HG03108 (cell line): ENCODE measurements at regions not wholly inside any gene's neighbourhood (a gene's known extent, or its start where the extent isn't known, plus 50 kb on each side); places are given as distances from the start of the nearest gene placed in this dataset.
A peak's percentile ranks its signal among the peaks of the same experiment; 100 is the strongest.
"Not testable (repeated sequence)": the region's sequence is repeated elsewhere in the genome, so short reads cannot be mapped to it uniquely, and the experiment has no call there.

ENCODE experiments used
- ATAC-seq: cut with Tn5 transposase; IDR thresholded peaks from one replicate; pipeline ENCODE4 v1.9.1; 2021; ENCODE audit warnings: moderate library complexity; ENCODE audit not compliant: unreplicated experiment

- no peak for ATAC-seq
Measured at GRCh38 chr1:173300061-173301044, 93.2 kb upstream of the TNFSF4 start.

GRCh38 chr1:173301507-173301906 lies 94.4 kb upstream of the TNFSF4 start:
- ATAC-seq: no peak

DNA sequence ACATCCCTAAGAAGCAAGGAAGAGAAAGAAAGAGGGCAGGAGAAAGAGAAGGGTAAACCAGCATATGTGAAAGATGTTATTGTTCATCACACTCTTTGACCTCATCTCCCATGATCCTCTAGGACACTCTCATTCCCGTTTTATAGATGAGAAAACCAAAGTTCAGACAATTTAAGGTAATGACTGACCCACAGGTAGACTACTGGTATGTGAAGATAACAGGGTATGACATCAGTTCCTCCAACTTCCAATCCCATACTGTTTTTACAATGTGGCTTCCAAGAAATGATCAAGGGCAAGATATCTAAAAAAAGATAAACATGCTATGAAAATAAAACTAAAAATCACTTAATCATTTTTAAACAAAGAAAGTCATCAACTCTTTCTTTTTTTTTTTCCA lies 95.2 kb upstream of the TNFSF4 start:
- no peak for ATAC-seq

DNA sequence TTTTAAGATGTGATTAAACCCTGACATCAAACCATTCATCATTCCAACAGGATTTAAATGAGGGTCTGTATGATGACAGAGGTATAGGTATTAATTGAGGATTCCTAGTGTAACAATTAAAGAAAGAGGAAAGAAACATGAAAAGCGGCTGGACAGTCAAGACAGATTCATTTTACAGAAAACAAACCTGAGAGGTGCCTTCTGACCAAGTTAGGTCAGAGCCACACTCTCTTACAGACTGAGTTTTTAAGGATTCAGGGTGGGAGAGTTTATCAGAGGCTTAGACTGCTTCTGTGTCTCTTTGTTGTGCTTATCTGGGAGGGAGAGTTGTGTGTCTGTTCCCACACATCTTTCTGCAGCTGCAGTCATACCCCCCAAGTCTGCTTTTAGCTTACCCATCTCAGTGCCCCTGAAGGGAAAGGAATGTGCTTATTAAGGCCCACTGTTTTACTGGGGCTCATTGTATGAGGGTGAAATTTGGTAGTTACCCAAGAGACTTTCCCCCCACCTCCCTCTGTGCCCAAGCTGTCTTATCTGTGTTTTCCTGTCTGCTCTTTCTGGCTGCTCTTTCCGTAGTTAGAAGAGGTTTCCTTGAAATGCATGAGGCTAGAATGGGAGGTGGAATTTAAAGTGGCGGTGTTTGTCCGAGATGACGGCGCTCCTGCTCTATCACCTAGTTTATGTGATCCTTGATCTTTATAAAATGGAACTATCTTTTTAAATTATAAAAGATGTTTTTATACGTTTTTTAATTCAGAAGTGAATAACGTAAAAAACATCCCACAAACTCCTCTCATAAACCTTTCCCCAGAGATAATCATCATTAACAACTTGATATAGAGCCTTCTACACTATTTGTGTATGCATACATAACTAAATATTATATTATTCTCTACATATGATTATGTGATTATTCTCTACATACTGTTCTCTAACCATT lies 96.0 kb upstream of the TNFSF4 start:
- ATAC-seq: no peak

GRCh38 chr1:173303984-173304383 lies 96.9 kb upstream of the TNFSF4 start:
- no peak for ATAC-seq

GRCh38 chr1:173304529-173305227 lies 97.5 kb upstream of the TNFSF4 start:
- no peak for ATAC-seq

DNA sequence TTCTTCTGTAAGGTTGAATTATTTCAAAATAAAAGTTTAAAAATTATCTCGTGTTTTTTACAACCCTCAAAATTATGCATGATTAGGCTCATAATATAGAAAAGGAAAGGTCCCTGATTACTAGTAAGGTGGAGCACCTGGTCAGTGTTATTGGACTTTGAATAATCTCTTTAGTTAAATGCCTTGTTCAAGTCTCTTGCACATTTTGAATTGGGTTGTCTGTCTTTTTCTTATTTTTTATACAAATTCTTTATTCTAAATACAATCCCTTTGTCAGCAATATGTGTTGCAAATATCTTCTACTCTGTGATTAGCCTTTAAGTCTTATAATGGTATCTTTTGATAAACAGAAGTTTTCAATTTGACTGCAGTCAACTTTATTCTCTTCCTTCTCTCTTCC lies 100.7 kb upstream of the TNFSF4 start:
- ATAC-seq: no peak

DNA sequence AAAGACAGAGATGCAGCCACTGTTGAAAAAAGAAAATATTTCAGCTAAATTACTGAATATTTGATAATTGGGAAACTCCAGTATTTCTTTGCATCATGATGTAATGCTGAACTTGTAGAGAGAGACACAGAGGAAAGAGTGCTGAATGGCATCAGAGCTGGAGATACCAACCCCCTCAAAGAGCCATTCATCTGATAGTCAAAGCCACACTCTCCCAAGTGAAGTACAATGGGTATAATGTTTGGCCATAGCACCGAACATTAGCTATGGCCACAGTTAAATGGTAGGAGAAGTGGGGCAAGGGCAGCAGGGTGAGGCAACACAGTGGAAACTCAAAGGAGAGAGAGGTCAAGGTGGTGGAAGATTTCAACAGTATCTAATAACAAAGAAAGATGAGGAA lies 107.5 kb upstream of the TNFSF4 start:
- no peak for ATAC-seq

GRCh38 chr1:173315296-173315695 lies 108.2 kb upstream of the TNFSF4 start:
- ATAC-seq: no peak

- ATAC-seq: no peak
Measured at GRCh38 chr1:173318788-173319187, 111.7 kb upstream of the TNFSF4 start.

GRCh38 chr1:173324352-173324751 lies 117.2 kb upstream of the TNFSF4 start:
- ATAC-seq: not testable (repeated sequence)

GRCh38 chr1:173327987-173328386 lies 120.9 kb upstream of the TNFSF4 start:
- ATAC-seq: not testable (repeated sequence)

DNA sequence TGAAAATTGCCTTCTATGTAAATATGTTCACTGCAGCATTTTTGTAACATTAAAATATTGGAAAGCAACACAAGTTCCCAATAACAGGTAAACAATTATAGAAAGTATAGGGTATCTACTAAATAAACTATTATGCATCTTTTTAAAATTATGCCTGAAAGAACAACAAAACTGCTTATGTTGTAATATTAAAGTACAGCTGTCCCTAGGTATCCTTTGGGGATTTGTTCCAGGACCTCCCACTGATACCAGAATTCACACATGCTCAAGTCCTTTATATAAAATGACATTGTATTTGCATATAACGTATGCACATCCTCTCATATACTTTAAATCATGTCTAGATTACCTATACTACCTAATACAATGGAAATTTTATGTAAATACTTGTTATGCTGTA lies 121.8 kb upstream of the TNFSF4 start:
- no peak for ATAC-seq

GRCh38 chr1:173329726-173330125 lies 122.6 kb upstream of the TNFSF4 start:
- no peak for ATAC-seq

DNA sequence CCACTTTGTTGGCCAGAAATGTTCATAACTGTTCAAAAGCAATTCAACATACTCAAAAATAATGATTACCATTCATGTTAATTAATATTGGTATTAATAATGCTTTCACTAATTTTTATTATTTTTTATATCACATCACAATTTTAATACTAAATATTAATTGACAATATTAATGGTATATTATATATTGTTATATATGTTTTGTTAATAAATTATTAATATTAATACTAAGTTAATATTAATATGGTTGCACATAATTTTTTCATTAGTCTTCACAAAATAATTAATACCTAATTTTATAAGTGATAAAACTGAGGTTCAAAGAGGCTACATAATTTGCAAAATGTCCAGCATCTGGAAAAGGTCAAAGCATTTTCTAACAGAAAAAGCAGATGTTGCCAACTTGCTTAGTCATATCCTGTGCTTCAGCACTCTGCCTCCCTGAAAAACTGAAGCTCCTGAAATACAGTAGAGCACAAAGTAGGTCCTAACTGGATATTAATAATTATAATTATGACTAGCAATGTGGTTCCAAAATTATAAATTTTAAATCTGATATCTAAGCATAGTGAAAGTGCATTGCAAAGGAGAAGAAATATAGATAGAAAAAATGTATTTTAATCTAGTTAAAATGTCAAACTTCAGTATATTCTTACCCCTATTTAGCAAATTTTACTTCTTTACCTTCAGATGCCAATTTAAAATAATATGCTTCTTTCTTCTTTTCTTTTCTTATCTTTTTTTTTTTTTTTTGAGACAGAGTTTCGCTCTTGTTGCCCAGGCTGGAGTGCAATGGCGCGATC lies 123.2 kb upstream of the TNFSF4 start:
- ATAC-seq: no peak

- not testable (repeated sequence) for ATAC-seq
Measured at GRCh38 chr1:173330952-173331548, 123.9 kb upstream of the TNFSF4 start.

GRCh38 chr1:173332026-173332425 lies 124.9 kb upstream of the TNFSF4 start:
- no peak for ATAC-seq

DNA sequence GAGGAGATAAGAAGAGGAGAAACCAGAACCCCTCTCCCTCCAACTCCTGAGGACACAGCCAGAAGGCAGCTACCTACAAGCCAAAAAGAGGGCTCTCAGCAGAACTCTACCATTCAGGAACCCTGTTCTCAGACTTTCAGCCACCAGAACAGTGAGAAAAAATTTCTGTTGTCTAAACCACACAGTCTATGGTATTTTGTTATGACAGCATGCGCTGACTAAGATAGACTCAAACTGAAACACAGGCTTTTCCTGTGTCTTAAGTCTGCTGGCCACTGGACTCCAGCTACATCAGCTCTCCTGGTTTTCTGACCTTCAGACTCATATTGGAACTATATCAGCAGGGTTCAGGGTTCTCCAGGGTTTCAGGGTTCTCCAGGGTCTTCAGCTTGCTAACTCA lies 126.5 kb upstream of the TNFSF4 start:
- ATAC-seq: peak; percentile 52

DNA sequence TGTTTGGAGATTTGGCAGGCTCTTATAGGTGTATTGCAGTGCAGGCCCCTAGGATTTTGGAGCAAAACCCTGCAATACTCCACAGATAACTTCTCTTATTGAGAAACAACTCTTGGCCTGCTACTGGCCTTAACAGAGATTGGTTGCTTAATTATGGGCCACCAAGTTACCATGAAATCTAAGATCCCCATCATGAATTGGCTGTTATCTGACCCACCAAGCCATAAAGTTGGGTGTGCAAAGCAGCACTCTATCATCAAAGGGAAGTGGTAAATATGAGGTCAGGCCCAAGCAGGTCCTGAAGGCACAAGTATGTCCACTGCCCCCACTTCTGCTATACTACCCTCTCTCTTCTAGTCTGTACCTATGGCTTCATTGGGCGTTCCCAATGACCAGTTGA lies 130.0 kb upstream of the TNFSF4 start:
- ATAC-seq: no peak

DNA sequence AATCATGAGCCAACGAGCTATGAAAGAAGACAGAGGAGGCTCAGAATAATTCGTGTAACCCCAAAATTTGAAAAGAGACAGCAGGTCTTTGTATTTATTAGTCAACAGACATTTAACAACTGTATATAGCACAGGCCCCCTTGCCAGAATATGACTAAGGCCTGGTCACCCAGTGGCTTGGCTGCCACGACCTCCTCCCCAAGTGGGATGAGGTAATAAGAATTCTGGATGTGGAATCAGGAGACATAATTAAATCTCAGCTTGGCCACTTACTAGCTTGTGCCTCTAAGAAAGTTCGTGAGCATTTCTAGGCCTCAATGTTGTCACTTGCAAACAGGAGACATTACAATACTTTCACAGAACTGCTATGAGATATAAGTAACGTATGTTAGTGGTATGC lies 134.2 kb upstream of the TNFSF4 start:
- no peak for ATAC-seq
